Kasumi-1 (cell line): ENCODE measurements at regions not wholly inside any gene's neighbourhood (a gene's known extent, or its start where the extent isn't known, plus 50 kb on each side); places are given as distances from the start of the nearest gene placed in this dataset.

Experiments used
- DNase-seq, 2 experiments: peaks; one replicate each; lab custom pipeline; 2025; lab: John Stamatoyannopoulos, UW

- no peak for DNase-seq
Observed at GRCh38 chr2:41881249-41881648, 166.6 kb upstream of the PKDCC start.

- DNase-seq, result no peak
Observed at GRCh38 chr2:41884718-41885117, 163.1 kb upstream of the PKDCC start.

- DNase-seq, result no peak
Observed at GRCh38 chr2:41886145-41886664, 161.6 kb upstream of the PKDCC start.

- DNase-seq, result no peak
Observed at GRCh38 chr2:41886757-41887156, 161.1 kb upstream of the PKDCC start.

GRCh38 chr2:41890341-41890740 is 157.5 kb upstream of the PKDCC start:
- DNase-seq, result no peak

- DNase-seq, result no peak
Observed at GRCh38 chr2:41892476-41892875, 155.3 kb upstream of the PKDCC start.

- no peak for DNase-seq
Observed at GRCh38 chr2:41894563-41895333, 153.1 kb upstream of the PKDCC start.

- no peak for DNase-seq
Observed at GRCh38 chr2:41895334-41895664, 152.5 kb upstream of the PKDCC start.

GRCh38 chr2:41896186-41896846 is 151.5 kb upstream of the PKDCC start:
- DNase-seq, result no peak

GRCh38 chr2:41899189-41899588 is 148.6 kb upstream of the PKDCC start:
- no peak for DNase-seq

GRCh38 chr2:41900101-41900577 is 147.7 kb upstream of the PKDCC start:
- no peak for DNase-seq

GRCh38 chr2:41902897-41903296 is 144.9 kb upstream of the PKDCC start:
- no peak for DNase-seq

- no peak for DNase-seq
Observed at GRCh38 chr2:41903474-41904135, 144.2 kb upstream of the PKDCC start.

- no peak for DNase-seq
Observed at GRCh38 chr2:41904459-41904858, 143.4 kb upstream of the PKDCC start.

- no peak for DNase-seq
Observed at GRCh38 chr2:41905597-41906337, 142.1 kb upstream of the PKDCC start.

GRCh38 chr2:41906338-41906725 is 141.5 kb upstream of the PKDCC start:
- no peak for DNase-seq

- no peak for DNase-seq
Observed at GRCh38 chr2:41907141-41907540, 140.7 kb upstream of the PKDCC start.

- DNase-seq, result peak in 1 of 2 experiments; percentile 14
Observed at GRCh38 chr2:41907771-41908207, 140.0 kb upstream of the PKDCC start.

GRCh38 chr2:41908349-41908748 is 139.5 kb upstream of the PKDCC start:
- DNase-seq, result no peak

- no peak for DNase-seq
Observed at GRCh38 chr2:41909584-41909983, 138.2 kb upstream of the PKDCC start.

- DNase-seq, result no peak
Observed at GRCh38 chr2:41910126-41910525, 137.7 kb upstream of the PKDCC start.

- no peak for DNase-seq
Observed at GRCh38 chr2:41911033-41911432, 136.8 kb upstream of the PKDCC start.
